ENCODE measurements at regions not wholly inside any gene's neighbourhood (a gene's known extent, or its start where the extent isn't known, plus 50 kb on each side); places are given as distances from the start of the nearest gene placed in this dataset.

DNA sequence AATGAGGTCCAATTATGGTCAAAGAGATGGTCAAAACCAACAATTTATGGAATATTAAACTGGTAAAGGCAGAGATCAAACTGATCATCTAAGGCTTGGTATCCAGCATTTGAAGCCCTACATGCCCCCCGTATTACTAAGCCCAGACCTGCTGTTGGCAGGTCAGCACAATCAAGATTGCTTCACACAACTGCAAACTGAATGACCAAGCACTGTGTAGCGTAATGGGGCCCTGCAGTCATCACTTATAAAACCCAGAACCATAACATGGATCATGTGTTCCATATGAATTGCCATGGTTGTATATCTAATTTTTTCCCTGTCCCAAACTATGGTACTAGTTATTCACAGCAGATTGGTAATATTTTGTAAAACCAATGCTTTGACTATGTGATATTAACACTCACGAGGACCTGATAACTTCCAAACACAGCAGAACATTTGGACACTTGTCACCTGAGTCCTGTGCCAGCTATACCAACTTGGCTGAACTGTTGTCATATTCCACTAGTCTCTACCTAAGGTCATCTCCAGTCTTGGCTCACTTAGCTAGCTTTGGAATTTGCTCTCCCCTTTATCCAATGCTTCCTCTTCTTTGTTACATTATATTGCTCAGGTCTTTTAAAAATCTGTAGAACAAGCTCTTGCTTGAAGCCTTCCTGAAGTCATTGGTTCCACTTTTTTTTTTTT, 81.7 kb upstream of the HMHB1 start:
- TF ChIP-seq, protein P1, sequence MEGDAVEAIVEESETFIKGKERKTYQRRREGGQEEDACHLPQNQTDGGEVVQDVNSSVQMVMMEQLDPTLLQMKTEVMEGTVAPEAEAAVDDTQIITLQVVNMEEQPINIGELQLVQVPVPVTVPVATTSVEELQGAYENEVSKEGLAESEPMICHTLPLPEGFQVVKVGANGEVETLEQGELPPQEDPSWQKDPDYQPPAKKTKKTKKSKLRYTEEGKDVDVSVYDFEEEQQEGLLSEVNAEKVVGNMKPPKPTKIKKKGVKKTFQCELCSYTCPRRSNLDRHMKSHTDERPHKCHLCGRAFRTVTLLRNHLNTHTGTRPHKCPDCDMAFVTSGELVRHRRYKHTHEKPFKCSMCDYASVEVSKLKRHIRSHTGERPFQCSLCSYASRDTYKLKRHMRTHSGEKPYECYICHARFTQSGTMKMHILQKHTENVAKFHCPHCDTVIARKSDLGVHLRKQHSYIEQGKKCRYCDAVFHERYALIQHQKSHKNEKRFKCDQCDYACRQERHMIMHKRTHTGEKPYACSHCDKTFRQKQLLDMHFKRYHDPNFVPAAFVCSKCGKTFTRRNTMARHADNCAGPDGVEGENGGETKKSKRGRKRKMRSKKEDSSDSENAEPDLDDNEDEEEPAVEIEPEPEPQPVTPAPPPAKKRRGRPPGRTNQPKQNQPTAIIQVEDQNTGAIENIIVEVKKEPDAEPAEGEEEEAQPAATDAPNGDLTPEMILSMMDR (IDR thresholded peaks at IDR 0.05; ENCODE audit: poor library complexity) = no peak
- no peak for TF ChIP-seq EZH2phosphoT487 (IDR thresholded peaks at IDR 0.05; ENCODE audit: low read depth, severe bottlenecking, unreplicated experiment)
- TF ChIP-seq EZH2 (IDR thresholded peaks at IDR 0.05; ENCODE audit: borderline replicate concordance) = no peak

All from hepatocyte (in vitro differentiated cells).